Mesendoderm (in vitro differentiated cells): ENCODE measurements at regions not wholly inside any gene's neighbourhood (a gene's known extent, or its start where the extent isn't known, plus 50 kb on each side); places are given as distances from the start of the nearest gene placed in this dataset.

Source experiments
- DNase-seq: peaks from one replicate; pipeline ENCODE4 v3.0.0; 2013
- H2AK5ac ChIP-seq: 2 replicates; pipeline ENCODE4 v1.6.1; 2013; ENCODE audit warnings: low read length, inconsistent platforms
- H2BK120ac ChIP-seq: 2 replicates; pipeline ENCODE4 v1.6.1; 2013; ENCODE audit warnings: low read depth, mild to moderate bottlenecking, low read length, moderate library complexity, mixed read lengths
- H2BK15ac ChIP-seq: replicated peaks from 2 replicates; pipeline ENCODE4 v1.6.1; 2013; ENCODE audit warnings: low read depth, mild to moderate bottlenecking, moderate library complexity
- H2BK5ac ChIP-seq: 2 replicates; pipeline ENCODE4 v1.6.1; 2013; ENCODE audit warnings: low read length, inconsistent platforms
- H3K18ac ChIP-seq: 2 replicates; pipeline ENCODE4 v1.6.1; 2013; ENCODE audit warnings: mild to moderate bottlenecking, low read length, mixed read lengths
- H3K23ac ChIP-seq: one replicate; pipeline ENCODE4 v1.6.1; 2013; ENCODE audit warnings: low read length
- H3K27ac ChIP-seq: 2 replicates; pipeline ENCODE4 v1.5.1; 2013; ENCODE audit warnings: low read depth, mild to moderate bottlenecking, inconsistent platforms, low read length, moderate library complexity
- H3K27me3 ChIP-seq: 2 replicates; pipeline ENCODE4 v1.6.1; 2013; ENCODE audit warnings: low read length, control low read depth, mild to moderate bottlenecking, inconsistent platforms; ENCODE audit not compliant: insufficient read depth, poor library complexity
- H3K36me3 ChIP-seq: 2 replicates; pipeline ENCODE4 v1.6.1; 2013; ENCODE audit warnings: low read length, inconsistent platforms; ENCODE audit not compliant: control insufficient read depth, insufficient read depth
- H3K4ac ChIP-seq: one replicate; pipeline ENCODE4 v1.6.1; 2013; ENCODE audit warnings: low read depth, mild to moderate bottlenecking, low read length, moderate library complexity
- H3K4me1 ChIP-seq: 2 replicates; pipeline ENCODE4 v1.6.1; 2013; ENCODE audit warnings: low read depth, low read length, inconsistent platforms; ENCODE audit not compliant: control insufficient read depth
- H3K4me2 ChIP-seq: 2 replicates; pipeline ENCODE4 v1.6.1; 2013; ENCODE audit warnings: low read length
- H3K4me3 ChIP-seq: 2 replicates; pipeline ENCODE4 v1.5.1; 2013; ENCODE audit warnings: mild to moderate bottlenecking, low read length
- H3K56ac ChIP-seq: one replicate; pipeline ENCODE4 v1.6.1; 2013; ENCODE audit warnings: low read length
- H3K79me1 ChIP-seq: 2 replicates; pipeline ENCODE4 v1.6.1; 2013; ENCODE audit warnings: low read length, inconsistent platforms
- H3K79me2 ChIP-seq: 2 replicates; pipeline ENCODE4 v1.6.1; 2013; ENCODE audit warnings: mild to moderate bottlenecking, low read length; ENCODE audit not compliant: control insufficient read depth, insufficient read depth
- H3K9ac ChIP-seq: 2 replicates; pipeline ENCODE4 v1.6.1; 2013; ENCODE audit warnings: low read length, inconsistent platforms
- H4K5ac ChIP-seq: one replicate; pipeline ENCODE4 v1.6.1; 2013; ENCODE audit warnings: low read length
- H4K8ac ChIP-seq: one replicate; pipeline ENCODE4 v1.6.1; 2013; ENCODE audit warnings: low read depth, mild to moderate bottlenecking, control low read depth, low read length, moderate library complexity
- WGBS: extraction: QIAGEN DNeasy Blood & Tissue Kit; methylation state at CpG from one replicate; pipeline ENCODE4 v1.1.7; 2013; ENCODE audit warnings: low lambda C conversion rate, missing lambda C conversion rate; ENCODE audit not compliant: insufficient coverage; ENCODE audit errors: extremely low coverage; 5-methylcytosine and 5-hydroxymethylcytosine counted together

GRCh38 chr4:117491516-117491915 lies 406.1 kb upstream of the TRAM1L1 start:
- H3K23ac ChIP-seq = no peak overlapping the region
- no peak overlapping the region for H3K27ac ChIP-seq
- no peaks in the 10 kb centered on the region for H3K36me3 ChIP-seq
- no peak overlapping the region for H2BK120ac ChIP-seq
- DNase-seq = no peak
- H4K5ac ChIP-seq = no peak overlapping the region
- H3K79me1 ChIP-seq = no peaks in the 10 kb centered on the region
- no peaks in the 10 kb centered on the region for H3K4me1 ChIP-seq
- H3K18ac ChIP-seq = no peak overlapping the region
- no peak overlapping the region for H3K4me3 ChIP-seq
- H4K8ac ChIP-seq = no peak overlapping the region
- no peak overlapping the region for H3K4ac ChIP-seq
- H2AK5ac ChIP-seq = no peak overlapping the region
- H2BK15ac ChIP-seq = no peak overlapping the region
- H3K56ac ChIP-seq = no peak overlapping the region
- no peak overlapping the region for H3K4me2 ChIP-seq
- H3K79me2 ChIP-seq = no peaks in the 10 kb centered on the region
- H3K27me3 ChIP-seq = no peaks in the 10 kb centered on the region
- H2BK5ac ChIP-seq = no peak overlapping the region
- no peak overlapping the region for H3K9ac ChIP-seq
- no CpG with 5 or more reads among the region's 3 CpGs for WGBS

GRCh38 chr4:117495802-117496201 lies 410.4 kb upstream of the TRAM1L1 start:
- Histone ChIP-seq H3K4me2 (no peak overlapping the region), H3K27ac (no peak overlapping the region), H3K79me2 (no peaks in the 10 kb centered on the region), H3K36me3 (no peaks in the 10 kb centered on the region), H3K23ac (no peak overlapping the region), H3K56ac (no peak overlapping the region), H2BK120ac (no peak overlapping the region), H4K5ac (no peak overlapping the region), H3K4me3 (no peak overlapping the region), H3K27me3 (no peaks in the 10 kb centered on the region), H3K18ac (no peak overlapping the region), H3K4ac (no peak overlapping the region), H3K79me1 (no peaks in the 10 kb centered on the region), H2AK5ac (no peak overlapping the region), H4K8ac (no peak overlapping the region), H3K4me1 (no peaks in the 10 kb centered on the region), H2BK15ac (no peak overlapping the region), H3K9ac (no peak overlapping the region), H2BK5ac (no peak overlapping the region)
- WGBS = no CpG with 5 or more reads among the region's 1 CpG
- no peak for DNase-seq

DNA sequence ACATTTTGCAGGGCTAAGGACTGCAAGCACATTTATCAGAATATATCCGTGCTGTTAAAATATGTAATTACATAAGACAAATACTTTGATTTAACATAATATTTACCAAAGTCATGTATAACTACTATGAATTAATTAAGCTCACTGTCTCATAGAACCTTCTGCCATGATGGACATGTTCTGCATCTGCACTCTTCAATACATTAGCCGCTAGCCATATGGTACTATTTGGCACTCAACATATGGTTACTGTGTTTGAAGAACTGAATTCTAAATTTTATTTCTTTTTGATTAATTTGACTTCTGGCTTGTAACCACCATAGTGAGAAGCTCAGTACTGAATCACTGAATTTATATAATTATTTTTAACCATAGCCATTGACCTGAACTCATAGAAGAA lies 427.0 kb upstream of the TRAM1L1 start:
- H3K23ac ChIP-seq = no peak overlapping the region
- H2BK15ac ChIP-seq = no peak overlapping the region
- no peak overlapping the region for H3K4me2 ChIP-seq
- no peaks in the 10 kb centered on the region for H3K36me3 ChIP-seq
- no peak overlapping the region for H2BK5ac ChIP-seq
- no peak overlapping the region for H3K56ac ChIP-seq
- no peak overlapping the region for H3K4me3 ChIP-seq
- WGBS = no CpG with 5 or more reads among the region's 2 CpGs
- DNase-seq = no peak
- H4K8ac ChIP-seq = no peak overlapping the region
- no peak overlapping the region for H3K18ac ChIP-seq
- H2AK5ac ChIP-seq = no peak overlapping the region
- H3K9ac ChIP-seq = no peak overlapping the region
- H4K5ac ChIP-seq = no peak overlapping the region
- no peak overlapping the region for H3K4ac ChIP-seq
- H2BK120ac ChIP-seq = no peak overlapping the region
- H3K4me1 ChIP-seq = no peaks in the 10 kb centered on the region
- H3K79me1 ChIP-seq = no peaks in the 10 kb centered on the region
- no peaks in the 10 kb centered on the region for H3K79me2 ChIP-seq
- no peaks in the 10 kb centered on the region for H3K27me3 ChIP-seq
- no peak overlapping the region for H3K27ac ChIP-seq

GRCh38 chr4:117514391-117515175 lies 429.2 kb upstream of the TRAM1L1 start:
- Histone ChIP-seq H3K27me3 (no peaks in the 10 kb centered on the region), H3K4me1 (no peaks in the 10 kb centered on the region), H3K18ac (no peak overlapping the region), H3K36me3 (no peaks in the 10 kb centered on the region), H3K56ac (no peak overlapping the region), H3K79me1 (no peaks in the 10 kb centered on the region), H2BK15ac (no peak overlapping the region), H2AK5ac (no peak overlapping the region), H3K4ac (no peak overlapping the region), H4K5ac (no peak overlapping the region), H3K4me2 (no peak overlapping the region), H3K4me3 (no peak overlapping the region), H3K23ac (no peak overlapping the region), H2BK120ac (no peak overlapping the region), H3K9ac (no peak overlapping the region), H4K8ac (no peak overlapping the region), H2BK5ac (no peak overlapping the region), H3K79me2 (no peaks in the 10 kb centered on the region), H3K27ac (no peak overlapping the region)
- DNase-seq = peak; percentile 59

DNA sequence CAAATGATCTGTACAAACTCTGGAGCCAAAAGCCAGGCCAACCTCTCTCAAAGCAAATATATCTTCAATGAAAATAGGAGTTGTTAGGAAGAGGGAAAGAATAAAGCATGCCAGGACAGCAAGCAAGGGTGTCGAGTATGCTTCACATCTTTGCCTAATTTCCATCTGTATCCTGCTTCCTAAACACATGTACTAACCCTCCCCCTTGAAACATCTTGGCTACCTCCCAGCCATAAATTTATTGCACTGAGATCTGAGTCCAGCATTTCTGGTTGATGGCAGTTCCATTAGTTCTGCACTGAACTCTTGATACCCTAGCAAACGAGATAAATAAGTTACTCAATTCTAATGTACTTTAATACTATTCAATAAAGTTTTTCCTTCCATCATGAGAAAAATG lies 430.5 kb upstream of the TRAM1L1 start:
- Histone ChIP-seq H4K5ac (no peak overlapping the region), H3K4ac (no peak overlapping the region), H3K23ac (no peak overlapping the region), H3K4me1 (no peaks in the 10 kb centered on the region), H2BK15ac (no peak overlapping the region), H3K4me2 (no peak overlapping the region), H3K18ac (no peak overlapping the region), H3K56ac (no peak overlapping the region), H2AK5ac (no peak overlapping the region), H3K79me1 (no peaks in the 10 kb centered on the region), H2BK120ac (peak overlapping the region; percentile 82), H3K4me3 (no peak overlapping the region), H2BK5ac (no peak overlapping the region), H3K27me3 (no peaks in the 10 kb centered on the region), H3K36me3 (no peaks in the 10 kb centered on the region), H3K9ac (no peak overlapping the region), H4K8ac (no peak overlapping the region), H3K27ac (no peak overlapping the region), H3K79me2 (no peaks in the 10 kb centered on the region)
- no peak for DNase-seq
- WGBS = no CpG with 5 or more reads among the region's 2 CpGs

DNA sequence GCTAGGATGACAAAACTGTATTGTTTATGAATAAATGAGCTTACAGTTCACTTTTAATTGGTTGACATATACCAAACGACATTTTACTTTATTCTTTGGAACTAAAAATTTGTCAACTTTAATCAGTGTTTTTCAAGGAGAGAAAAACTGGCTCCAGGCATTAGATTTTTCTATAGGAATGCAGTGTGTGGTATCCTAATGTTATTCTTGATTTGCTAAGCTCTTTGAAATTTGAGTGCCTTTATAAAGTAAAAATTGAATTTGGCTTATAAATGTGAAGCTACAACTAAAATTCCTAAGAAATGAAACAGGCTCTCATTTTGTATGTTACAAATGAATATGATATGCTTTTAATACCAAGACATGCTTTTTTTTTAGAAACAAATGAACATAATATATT lies 442.2 kb upstream of the TRAM1L1 start:
- H2BK120ac ChIP-seq = no peak overlapping the region
- H3K9ac ChIP-seq = no peak overlapping the region
- no peak overlapping the region for H3K4me3 ChIP-seq
- H3K4me2 ChIP-seq = no peak overlapping the region
- H3K27ac ChIP-seq = no peak overlapping the region
- no peaks in the 10 kb centered on the region for H3K27me3 ChIP-seq
- H3K56ac ChIP-seq = no peak overlapping the region
- no peaks in the 10 kb centered on the region for H3K79me2 ChIP-seq
- no peak overlapping the region for H3K23ac ChIP-seq
- DNase-seq = no peak
- H3K4ac ChIP-seq = no peak overlapping the region
- H3K36me3 ChIP-seq = no peaks in the 10 kb centered on the region
- H3K18ac ChIP-seq = no peak overlapping the region
- no peak overlapping the region for H2BK15ac ChIP-seq
- H3K79me1 ChIP-seq = no peaks in the 10 kb centered on the region
- no peak overlapping the region for H4K8ac ChIP-seq
- H4K5ac ChIP-seq = no peak overlapping the region
- no CpG with 5 or more reads among the region's 1 CpG for WGBS
- no peak overlapping the region for H2BK5ac ChIP-seq
- no peak overlapping the region for H2AK5ac ChIP-seq
- no peaks in the 10 kb centered on the region for H3K4me1 ChIP-seq
